ENCODE measurements at regions not wholly inside any gene's neighbourhood (a gene's known extent, or its start where the extent isn't known, plus 50 kb on each side); places are given as distances from the start of the nearest gene placed in this dataset.
A peak's percentile ranks its signal among the peaks of the same experiment; 100 is the strongest.

- no peak for DNase-seq
Measured at GRCh38 chr20:59376109-59376841, 75.9 kb downstream of the EDN3 start.

DNA sequence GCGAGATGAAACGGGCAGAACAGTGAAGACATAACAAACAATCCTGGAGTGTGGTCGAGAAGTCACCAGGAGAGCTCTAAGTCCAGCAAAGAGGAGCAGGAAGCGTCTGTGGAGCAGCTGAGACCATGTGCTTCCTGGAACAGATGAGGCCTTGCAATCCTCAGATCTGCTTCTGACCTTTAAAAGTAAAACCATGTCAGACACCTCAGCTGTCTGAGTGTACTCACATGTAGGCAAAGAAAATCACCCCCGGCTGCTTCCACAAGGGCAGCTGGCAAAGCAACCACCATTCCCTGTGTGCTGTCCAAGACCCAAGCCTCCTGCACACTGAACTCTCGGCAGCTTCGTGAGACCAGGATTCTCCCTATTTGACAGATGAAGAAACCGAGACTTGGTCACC, 76.6 kb downstream of the EDN3 start:
- no peak for DNase-seq

- no peak for DNase-seq
Measured at GRCh38 chr20:59377842-59378241, 77.4 kb downstream of the EDN3 start.

DNA sequence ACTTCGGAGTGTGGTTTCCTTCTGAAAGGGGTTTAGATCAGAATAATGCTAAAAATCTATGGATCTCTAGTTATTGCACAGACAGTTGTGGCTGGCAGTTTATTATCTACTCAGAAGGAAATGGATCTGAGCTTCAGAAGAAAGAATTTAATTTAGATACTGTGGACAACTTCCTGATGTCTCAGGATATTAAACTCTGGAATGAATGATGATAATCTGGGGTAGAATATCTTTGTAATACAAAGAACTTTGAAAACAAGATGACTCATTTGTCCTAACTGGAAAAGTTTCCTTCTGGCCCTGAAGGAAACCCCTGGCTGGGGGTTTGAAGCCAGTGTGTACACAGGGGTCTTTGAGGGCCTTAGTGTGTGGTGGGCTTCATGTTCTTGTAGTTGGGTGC, 78.0 kb downstream of the EDN3 start:
- no peak for DNase-seq

DNA sequence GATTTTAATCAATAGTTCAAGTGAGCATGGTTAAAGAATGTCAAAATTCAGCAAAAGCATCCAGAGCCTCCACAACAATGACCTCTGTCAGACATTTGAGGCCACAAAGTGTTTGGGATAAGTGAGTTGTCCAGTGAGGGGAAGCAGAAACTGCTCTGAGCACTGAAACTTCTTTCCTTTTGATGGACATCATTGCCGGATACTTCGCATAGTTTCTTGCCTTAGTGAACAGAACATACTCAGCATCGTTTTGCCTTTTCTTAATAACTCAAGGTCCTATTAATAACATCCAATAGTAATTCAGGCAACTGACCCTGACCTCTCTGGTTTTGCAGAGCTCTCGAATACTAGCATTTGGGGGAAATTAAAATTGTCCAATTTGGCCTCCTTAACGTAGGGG, 78.6 kb downstream of the EDN3 start:
- DNase-seq: no peak

DNA sequence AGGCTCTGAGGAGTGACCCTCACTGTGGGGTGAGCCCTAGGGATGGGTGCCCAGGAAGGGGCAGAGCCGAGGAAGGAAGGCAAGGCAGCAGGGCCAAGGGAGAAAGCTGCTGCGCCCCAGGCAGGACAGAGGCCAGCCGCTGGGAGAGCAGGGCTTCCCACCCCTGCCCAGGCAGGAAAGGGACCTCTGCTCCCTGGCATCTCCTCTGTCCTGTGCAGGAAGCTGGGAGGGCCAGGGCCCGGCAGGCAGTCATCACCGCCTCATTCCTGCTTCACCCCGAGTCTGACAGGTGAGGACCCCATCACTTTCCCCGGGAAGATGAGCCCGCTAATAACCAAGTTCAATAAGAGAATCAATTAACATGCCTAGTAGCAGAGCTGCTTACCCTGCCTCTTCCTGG, 81.3 kb downstream of the EDN3 start:
- no peak for DNase-seq

DNA sequence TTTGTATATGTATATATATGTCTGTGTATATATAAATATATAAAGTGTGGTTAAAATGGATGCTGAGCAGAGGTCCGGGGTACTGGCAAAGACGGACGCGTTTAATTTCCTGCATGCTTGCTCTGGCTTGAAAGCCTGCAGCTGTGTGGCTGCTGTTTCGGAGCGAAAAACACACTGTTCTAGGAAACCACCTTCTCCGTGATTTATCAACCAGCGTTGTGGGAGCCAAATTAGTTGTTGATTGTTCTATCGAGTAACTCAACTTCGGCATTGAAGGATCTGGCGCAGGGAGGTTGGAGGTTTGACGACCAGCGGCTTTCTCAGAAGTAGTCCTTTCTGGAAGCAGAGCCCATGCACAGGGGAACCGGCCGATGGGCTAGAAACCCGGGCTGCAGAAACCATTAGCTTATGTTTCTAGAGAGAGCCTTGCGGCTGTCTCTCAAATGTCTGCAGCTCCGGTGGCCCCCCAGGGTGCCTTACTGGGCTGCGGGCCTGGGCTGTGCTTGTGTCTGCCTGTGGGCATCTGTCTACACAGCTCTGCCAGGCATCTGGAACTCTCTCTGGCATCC, 81.8 kb downstream of the EDN3 start:
- DNase-seq: no peak

- DNase-seq: no peak
Measured at GRCh38 chr20:59382907-59383306, 82.5 kb downstream of the EDN3 start.

- no peak for DNase-seq
Measured at GRCh38 chr20:59385038-59385437, 84.6 kb downstream of the EDN3 start.

- DNase-seq: no peak
Measured at GRCh38 chr20:59385480-59385879, 85.1 kb downstream of the EDN3 start.

DNA sequence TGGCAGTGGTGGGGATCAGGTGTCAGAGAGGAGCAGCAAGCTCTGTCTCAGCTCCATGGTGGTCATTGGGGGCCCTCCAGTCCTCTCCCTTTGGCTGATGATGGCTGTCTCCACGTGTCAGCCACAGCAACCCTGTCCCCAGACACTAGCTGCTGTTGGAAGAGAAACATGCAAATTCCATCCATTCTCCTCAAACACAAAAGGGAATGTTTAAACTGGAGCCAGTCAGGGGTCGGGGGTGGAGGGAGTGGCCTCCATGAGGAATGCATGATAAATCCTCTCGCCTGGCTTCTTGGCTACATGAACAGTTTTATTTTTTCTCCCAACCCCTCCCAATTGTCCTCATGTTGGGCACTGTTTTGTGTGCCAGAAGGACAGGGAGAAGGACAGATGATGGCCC, 86.4 kb downstream of the EDN3 start:
- DNase-seq: no peak

DNA sequence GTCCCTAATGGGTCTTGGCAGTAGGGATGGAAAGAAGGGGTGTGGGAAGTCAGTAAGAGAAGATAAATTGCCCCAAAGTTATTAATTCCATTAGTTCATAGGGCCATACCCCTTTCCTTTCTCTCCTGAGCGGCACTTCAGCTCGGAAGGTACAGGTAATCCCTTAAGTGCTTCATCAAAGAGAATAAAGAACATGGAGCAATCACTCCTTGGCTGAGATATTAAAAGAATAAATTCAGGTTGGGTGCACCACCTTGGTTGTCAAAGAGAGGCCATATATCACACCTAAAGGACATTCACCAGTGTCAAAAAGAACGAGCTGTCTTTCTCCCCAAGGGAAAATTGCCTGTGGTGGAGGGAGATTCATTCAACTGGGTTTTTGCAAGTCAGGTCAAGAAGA, 87.5 kb downstream of the EDN3 start:
- DNase-seq: no peak

GRCh38 chr20:59388402-59388801, 88.0 kb downstream of the EDN3 start:
- DNase-seq: no peak

- no peak for DNase-seq
Measured at GRCh38 chr20:59390437-59390836, 90.0 kb downstream of the EDN3 start.

- no peak for DNase-seq
Measured at GRCh38 chr20:59391975-59392374, 91.6 kb downstream of the EDN3 start.

GRCh38 chr20:59392736-59393135, 92.3 kb downstream of the EDN3 start:
- no peak for DNase-seq

- DNase-seq: no peak
Measured at GRCh38 chr20:59393142-59393541, 92.7 kb downstream of the EDN3 start.

DNA sequence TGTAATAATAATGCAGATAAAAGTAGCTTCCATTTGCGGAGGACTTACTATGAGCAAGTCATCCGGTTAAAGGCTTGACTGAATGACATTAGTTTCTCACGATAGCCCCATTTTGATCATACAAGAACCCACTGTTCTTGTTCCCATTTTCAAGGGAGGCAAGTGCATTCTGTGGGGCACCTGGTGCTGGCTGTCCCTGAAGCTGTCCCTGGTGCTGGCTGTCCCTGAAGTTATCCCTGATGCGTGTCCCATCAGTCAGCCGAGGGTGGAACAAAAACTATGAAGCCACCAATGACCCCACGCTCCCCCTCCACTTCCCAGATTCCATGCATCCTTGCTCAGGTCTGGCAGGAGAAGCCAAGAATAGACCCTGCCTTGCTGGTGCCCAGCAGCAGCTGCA, 95.3 kb downstream of the EDN3 start:
- DNase-seq: no peak

DNA sequence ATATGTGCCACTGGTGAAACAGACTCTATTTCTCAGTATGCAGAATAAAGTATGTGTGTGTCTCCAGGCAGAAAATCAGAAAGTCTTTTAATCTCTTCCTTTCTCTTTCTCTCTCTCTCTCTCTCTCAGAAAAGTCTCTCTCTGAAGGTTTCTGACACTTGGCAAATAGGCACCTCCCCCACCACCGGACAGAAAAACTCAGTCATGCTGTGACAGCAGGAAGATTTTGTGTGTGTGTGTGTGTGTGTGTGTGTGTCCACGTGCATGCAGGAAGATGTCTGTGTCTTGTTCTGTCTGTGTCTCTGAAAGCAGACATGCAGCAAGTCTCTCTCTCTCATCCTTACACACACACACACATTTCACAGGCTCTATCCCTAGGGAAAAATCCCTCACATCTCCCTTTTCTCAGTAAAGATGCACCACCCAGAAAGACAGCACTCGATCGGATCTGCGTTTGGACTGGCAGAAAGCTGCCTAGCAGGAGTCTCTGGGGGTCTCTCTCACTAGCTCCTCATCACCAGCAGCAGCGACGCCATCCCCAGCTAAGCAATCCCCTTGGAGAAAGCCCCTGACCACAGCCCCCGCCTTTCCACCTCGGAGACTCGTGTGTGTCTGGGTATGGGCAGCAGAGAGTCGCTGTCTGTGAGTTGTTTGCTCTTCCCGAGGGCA, 98.3 kb downstream of the EDN3 start:
- DNase-seq: no peak

DNA sequence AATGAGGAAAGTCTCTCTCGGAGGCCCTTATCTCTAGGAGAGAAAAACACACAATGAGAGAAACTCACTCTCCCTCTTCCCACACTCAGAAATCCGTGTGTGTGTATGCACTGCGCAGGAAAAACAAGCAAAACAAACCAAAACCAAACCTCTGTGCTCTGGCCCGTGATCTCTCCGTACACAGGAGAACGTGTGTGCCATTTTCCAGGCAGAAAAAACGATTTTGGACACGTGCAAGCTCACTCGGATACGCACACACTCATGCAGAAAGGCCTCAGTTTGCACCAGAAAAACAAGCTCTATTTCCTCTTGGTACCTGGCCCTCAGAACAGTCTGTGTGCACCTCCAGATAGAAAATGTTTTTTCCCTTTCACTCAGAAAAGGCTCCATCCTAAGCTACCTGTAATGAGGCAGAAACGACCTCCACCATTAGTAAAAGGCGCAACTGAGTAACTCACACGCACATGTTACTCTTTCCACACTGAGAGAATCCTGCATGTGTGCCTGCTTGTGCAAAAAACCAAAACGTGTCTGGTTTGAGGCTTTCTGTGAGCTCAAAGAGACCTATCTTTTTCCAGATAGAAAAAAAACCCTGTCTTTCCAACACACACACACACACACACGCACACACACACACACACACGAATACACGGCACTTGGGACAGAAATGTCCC, 99.2 kb downstream of the EDN3 start:
- no peak for DNase-seq

DNA sequence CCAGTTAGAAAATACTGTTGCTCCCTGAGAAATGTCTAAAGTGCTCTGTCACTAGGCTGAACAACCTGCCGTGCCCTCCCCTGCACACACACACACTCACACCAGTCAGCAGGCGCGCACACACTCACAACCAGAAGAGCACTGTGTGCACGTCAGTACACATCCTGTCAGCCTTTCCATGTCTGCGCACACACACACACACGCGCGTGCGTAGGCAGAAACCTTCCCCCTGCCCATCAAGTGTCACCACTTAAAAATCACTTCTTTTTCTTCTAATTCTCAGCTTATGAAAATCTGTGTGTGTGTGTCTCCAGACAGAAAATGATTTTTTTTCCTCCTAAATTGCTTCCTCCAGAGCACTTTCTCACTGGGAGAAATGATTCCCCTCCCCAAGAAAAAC, 100.3 kb downstream of the EDN3 start:
- no peak for DNase-seq

- DNase-seq: peak in 1 of 2 experiments; percentile 18
Measured at GRCh38 chr20:59402681-59403080, 102.3 kb downstream of the EDN3 start.

GRCh38 chr20:59403261-59403961, 103.0 kb downstream of the EDN3 start:
- peak in 1 of 2 experiments; percentile 46 for DNase-seq

All from NCI-H524 (cell line).